ENCODE measurements at regions not wholly inside any gene's neighbourhood (a gene's known extent, or its start where the extent isn't known, plus 50 kb on each side); places are given as distances from the start of the nearest gene placed in this dataset.

DNA sequence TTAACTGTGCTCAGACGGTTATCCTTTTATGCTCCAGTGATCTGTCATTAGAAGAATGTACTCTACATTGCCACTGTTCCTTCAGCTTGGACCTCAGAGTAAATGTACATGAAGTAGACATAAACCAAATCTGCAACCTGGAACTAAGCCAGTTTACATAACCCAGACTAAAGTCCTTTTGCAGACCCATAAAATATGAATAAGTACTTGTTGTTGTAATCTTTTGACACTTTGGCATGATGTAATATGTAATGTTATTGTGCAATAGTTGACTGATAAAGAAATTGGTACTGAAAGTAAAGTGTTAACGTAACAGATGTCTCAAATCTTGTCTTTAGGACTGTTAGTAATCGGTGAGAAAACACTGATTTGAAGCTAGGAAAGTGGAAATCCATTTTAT is 115.8 kb upstream of the SORCS1 start:
- H3K9ac ChIP-seq (ENCODE audit: low read length), result no peak overlapping the region
- H3K27me3 ChIP-seq (replicated peaks; ENCODE audit: control insufficient read depth, insufficient read depth, low read length), result no peaks in the 10 kb centered on the region
- H3K9me3 ChIP-seq (ENCODE audit: control insufficient read depth, low read length), result no peaks in the 10 kb centered on the region
- H3K36me3 ChIP-seq (ENCODE audit: control insufficient read depth, insufficient read depth, low read length, severe bottlenecking), result no peaks in the 10 kb centered on the region
- H3K4me3 ChIP-seq (ENCODE audit: low read length), result no peak overlapping the region
- DNase-seq (ENCODE audit: low read depth), result no peak
- no peaks in the 10 kb centered on the region for H3K4me1 ChIP-seq (ENCODE audit: control insufficient read depth, insufficient read depth, low read length)

DNA sequence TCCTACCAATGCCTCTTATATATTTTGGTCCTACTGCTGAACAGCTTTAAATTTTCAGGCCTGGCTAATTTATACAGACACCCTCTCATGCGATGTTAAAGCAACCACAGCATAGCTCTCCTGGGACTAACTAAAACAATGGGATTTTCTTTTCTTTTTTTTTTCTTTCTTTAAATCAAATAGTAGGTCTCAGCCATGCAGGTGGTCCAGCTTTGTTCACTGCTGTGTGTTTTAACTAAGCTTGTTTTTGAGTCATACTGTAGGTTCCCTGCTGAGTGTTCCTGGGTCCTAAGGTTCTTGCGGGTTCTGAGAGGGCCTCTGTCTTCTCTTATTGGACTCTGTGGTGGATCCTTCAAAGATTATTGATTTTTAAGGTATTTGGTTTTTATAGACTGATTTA is 113.1 kb upstream of the SORCS1 start:
- Histone ChIP-seq H3K36me3 (ENCODE audit: control insufficient read depth, insufficient read depth, low read length, severe bottlenecking) (no peaks in the 10 kb centered on the region), H3K27me3 (replicated peaks; ENCODE audit: control insufficient read depth, insufficient read depth, low read length) (no peaks in the 10 kb centered on the region), H3K4me3 (ENCODE audit: low read length) (no peak overlapping the region), H3K9me3 (ENCODE audit: control insufficient read depth, low read length) (no peaks in the 10 kb centered on the region), H3K4me1 (ENCODE audit: control insufficient read depth, insufficient read depth, low read length) (no peaks in the 10 kb centered on the region), H3K9ac (ENCODE audit: low read length) (no peak overlapping the region)
- DNase-seq (ENCODE audit: low read depth), result no peak

DNA sequence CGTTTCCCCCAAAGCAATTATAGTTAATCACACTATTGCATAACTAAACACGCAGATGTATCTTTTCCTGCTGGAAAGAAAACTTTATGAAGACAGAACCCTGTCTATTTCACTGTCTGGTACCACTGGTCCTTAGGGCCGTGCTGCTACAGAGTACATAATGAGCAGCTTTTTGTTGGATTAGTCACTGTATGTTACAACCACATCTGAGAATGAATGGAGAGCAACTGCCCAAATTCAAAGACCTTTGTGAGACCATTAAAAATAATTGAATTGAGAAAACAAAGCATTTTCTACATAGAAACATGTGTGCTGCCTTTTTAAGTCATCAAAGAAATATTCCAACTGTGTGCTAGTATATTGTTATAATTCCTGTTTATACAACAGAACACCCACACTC is 111.3 kb upstream of the SORCS1 start:
- no peak overlapping the region for H3K9ac ChIP-seq (ENCODE audit: low read length)
- H3K27me3 ChIP-seq (replicated peaks; ENCODE audit: control insufficient read depth, insufficient read depth, low read length), result no peaks in the 10 kb centered on the region
- H3K36me3 ChIP-seq (ENCODE audit: control insufficient read depth, insufficient read depth, low read length, severe bottlenecking), result no peaks in the 10 kb centered on the region
- H3K4me1 ChIP-seq (ENCODE audit: control insufficient read depth, insufficient read depth, low read length), result no peaks in the 10 kb centered on the region
- H3K4me3 ChIP-seq (ENCODE audit: low read length), result no peak overlapping the region
- no peaks in the 10 kb centered on the region for H3K9me3 ChIP-seq (ENCODE audit: control insufficient read depth, low read length)
- no peak for DNase-seq (ENCODE audit: low read depth)

DNA sequence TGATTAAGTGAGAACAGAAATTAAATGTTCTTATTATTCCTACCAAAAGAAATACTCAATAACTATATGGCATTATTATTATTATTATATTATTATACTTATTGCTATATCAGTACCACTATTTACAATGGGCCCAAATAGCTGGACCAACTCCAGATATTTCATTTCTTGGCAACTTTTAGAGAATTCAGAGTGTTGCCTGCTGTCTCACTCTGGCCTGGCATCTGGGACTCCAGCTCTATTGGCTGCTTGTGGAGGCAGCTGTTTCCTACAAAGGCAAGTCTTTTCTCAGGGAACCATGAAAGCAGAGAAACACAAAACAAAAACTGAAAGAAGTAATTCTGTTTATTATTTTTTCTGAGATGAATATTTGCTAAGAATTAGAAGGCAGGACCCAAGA is 105.1 kb upstream of the SORCS1 start:
- no peaks in the 10 kb centered on the region for H3K9me3 ChIP-seq (ENCODE audit: control insufficient read depth, low read length)

DNA sequence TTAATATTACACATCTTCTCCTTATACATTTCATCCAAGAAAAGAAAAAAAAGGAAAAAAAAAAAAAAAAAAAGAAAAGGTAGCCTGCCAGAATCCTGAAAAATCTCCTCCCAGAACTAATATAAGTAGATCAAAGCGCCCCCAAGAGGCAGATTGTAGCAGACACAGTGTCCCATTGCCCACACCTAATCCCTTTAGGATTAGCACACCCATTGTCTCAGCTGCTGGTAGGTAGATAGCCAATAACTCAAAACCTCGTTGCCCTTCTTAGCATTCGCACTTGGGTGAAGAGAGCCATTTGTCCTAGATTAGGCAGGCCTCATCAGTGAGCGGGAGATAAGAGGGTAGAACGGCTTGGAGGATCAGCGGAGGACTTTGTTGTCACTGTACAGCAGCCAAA is 100.2 kb upstream of the SORCS1 start:
- H3K27me3 ChIP-seq (replicated peaks; ENCODE audit: control insufficient read depth, insufficient read depth, low read length), result no peaks in the 10 kb centered on the region
- H3K36me3 ChIP-seq (ENCODE audit: control insufficient read depth, insufficient read depth, low read length, severe bottlenecking), result no peaks in the 10 kb centered on the region
- no peak for DNase-seq (ENCODE audit: low read depth)
- H3K9me3 ChIP-seq (ENCODE audit: control insufficient read depth, low read length), result no peaks in the 10 kb centered on the region
- H3K4me3 ChIP-seq (ENCODE audit: low read length), result no peak overlapping the region
- H3K9ac ChIP-seq (ENCODE audit: low read length), result no peak overlapping the region
- peaks cover 3% of the 10 kb centered on the region for H3K4me1 ChIP-seq (ENCODE audit: control insufficient read depth, insufficient read depth, low read length)

More for the DNA sequence above, 105.1 kb upstream of the SORCS1 start:
- Histone ChIP-seq H3K27me3 (replicated peaks; ENCODE audit: control insufficient read depth, insufficient read depth, low read length) (no peaks in the 10 kb centered on the region), H3K36me3 (ENCODE audit: control insufficient read depth, insufficient read depth, low read length, severe bottlenecking) (no peaks in the 10 kb centered on the region), H3K4me3 (ENCODE audit: low read length) (no peak overlapping the region), H3K4me1 (ENCODE audit: control insufficient read depth, insufficient read depth, low read length) (peaks cover 3% of the 10 kb centered on the region), H3K9ac (ENCODE audit: low read length) (no peak overlapping the region)
- no peak for DNase-seq (ENCODE audit: low read depth)

DNA sequence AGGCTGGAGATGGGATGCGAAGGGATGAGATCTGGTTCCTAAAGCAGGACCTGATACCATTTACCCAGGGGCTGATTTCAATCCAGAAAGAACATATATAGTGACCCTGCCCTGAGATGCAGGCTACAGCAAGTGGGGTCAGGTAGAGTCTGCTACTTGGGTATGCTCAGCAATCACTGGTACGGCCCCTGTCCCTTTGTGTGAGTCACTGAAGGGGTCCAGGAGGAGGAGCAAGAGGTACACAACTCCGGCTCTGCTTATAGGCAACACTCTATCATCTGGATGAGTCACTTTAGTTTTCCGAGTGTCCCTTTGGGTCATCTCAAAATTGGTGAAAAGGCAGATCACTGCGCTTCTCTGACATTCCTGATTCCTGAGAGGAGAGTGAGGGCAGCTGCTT is 79.6 kb upstream of the SORCS1 start:
- Histone ChIP-seq H3K4me3 (ENCODE audit: low read length) (no peak overlapping the region), H3K9me3 (ENCODE audit: control insufficient read depth, low read length) (no peaks in the 10 kb centered on the region), H3K36me3 (ENCODE audit: control insufficient read depth, insufficient read depth, low read length, severe bottlenecking) (no peaks in the 10 kb centered on the region), H3K9ac (ENCODE audit: low read length) (no peak overlapping the region), H3K27me3 (replicated peaks; ENCODE audit: control insufficient read depth, insufficient read depth, low read length) (no peaks in the 10 kb centered on the region), H3K4me1 (ENCODE audit: control insufficient read depth, insufficient read depth, low read length) (no peaks in the 10 kb centered on the region)
- no peak for DNase-seq (ENCODE audit: low read depth)

DNA sequence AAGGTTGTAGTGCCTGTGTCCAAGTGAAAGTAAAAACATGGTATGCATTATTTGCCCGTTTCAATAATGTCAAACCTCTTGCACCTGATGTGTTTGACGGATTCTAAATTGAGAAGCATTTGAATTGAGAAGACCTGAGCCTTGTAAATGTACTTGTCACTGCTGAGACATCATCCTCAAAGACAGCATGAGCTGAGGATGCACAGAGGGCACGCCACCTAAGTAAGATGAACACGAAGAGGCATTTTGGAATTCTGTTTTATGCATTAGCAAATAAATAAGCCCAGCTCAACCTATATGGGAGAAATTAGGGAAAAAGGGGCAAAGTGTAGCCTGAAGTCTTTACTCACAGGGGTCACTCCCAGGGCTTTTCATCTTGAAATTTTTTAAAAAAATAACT is 73.8 kb upstream of the SORCS1 start:
- Histone ChIP-seq H3K4me3 (ENCODE audit: low read length) (no peak overlapping the region), H3K4me1 (ENCODE audit: control insufficient read depth, insufficient read depth, low read length) (no peaks in the 10 kb centered on the region)
- no peak for DNase-seq (ENCODE audit: low read depth)

DNA sequence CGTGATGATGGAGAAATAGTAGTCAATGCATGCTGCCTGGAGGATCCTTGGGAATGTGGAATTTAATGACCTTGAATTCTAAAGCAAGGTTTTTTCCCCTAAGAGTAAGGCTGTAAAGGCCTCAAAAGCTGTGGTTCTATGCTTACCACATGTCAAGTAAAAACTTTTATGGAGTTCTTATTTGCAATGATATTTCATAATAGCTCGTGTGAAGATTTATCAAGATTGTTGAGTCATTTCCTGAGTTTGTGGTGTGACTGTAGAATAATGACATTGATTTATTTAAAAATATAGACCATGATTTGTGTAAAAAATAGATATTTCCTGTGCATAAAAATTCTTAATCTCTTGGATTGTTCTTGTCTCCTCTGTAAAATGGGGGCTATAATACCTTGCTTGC is 67.5 kb upstream of the SORCS1 start:
- Histone ChIP-seq H3K4me3 (ENCODE audit: low read length) (no peak overlapping the region), H3K27me3 (replicated peaks; ENCODE audit: control insufficient read depth, insufficient read depth, low read length) (no peaks in the 10 kb centered on the region), H3K36me3 (ENCODE audit: control insufficient read depth, insufficient read depth, low read length, severe bottlenecking) (no peaks in the 10 kb centered on the region), H3K9ac (ENCODE audit: low read length) (no peak overlapping the region), H3K9me3 (ENCODE audit: control insufficient read depth, low read length) (peaks cover 3% of the 10 kb centered on the region), H3K4me1 (ENCODE audit: control insufficient read depth, insufficient read depth, low read length) (no peaks in the 10 kb centered on the region)
- DNase-seq (ENCODE audit: low read depth), result no peak

More for the DNA sequence above, 73.8 kb upstream of the SORCS1 start:
- H3K9ac ChIP-seq (ENCODE audit: low read length), result no peak overlapping the region
- H3K27me3 ChIP-seq (replicated peaks; ENCODE audit: control insufficient read depth, insufficient read depth, low read length), result no peaks in the 10 kb centered on the region
- no peaks in the 10 kb centered on the region for H3K36me3 ChIP-seq (ENCODE audit: control insufficient read depth, insufficient read depth, low read length, severe bottlenecking)
- no peaks in the 10 kb centered on the region for H3K9me3 ChIP-seq (ENCODE audit: control insufficient read depth, low read length)

DNA sequence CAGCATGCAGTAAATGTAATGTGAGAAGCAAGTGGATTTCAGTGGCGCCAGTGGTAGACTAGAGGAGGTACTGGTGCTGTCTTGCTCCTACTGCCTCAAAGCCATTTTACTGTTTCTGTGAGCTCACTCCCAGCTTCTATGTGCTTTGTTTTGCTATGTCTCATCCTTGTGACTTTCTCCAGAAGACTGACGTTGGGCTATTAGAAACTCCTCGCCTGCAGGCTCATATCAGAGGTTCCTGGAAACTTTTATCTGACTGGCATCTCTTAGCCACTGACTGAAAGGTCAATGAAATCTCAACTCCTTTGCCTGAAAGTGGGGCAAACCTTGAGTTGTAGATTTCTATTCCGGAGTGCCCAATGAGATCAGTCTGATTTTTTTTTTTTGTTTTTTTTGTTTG is 66.4 kb upstream of the SORCS1 start:
- no peaks in the 10 kb centered on the region for H3K4me1 ChIP-seq (ENCODE audit: control insufficient read depth, insufficient read depth, low read length)
- H3K27me3 ChIP-seq (replicated peaks; ENCODE audit: control insufficient read depth, insufficient read depth, low read length), result no peaks in the 10 kb centered on the region
- no peak overlapping the region for H3K4me3 ChIP-seq (ENCODE audit: low read length)
- peaks cover 3% of the 10 kb centered on the region for H3K9me3 ChIP-seq (ENCODE audit: control insufficient read depth, low read length)
- no peak for DNase-seq (ENCODE audit: low read depth)
- no peak overlapping the region for H3K9ac ChIP-seq (ENCODE audit: low read length)
- H3K36me3 ChIP-seq (ENCODE audit: control insufficient read depth, insufficient read depth, low read length, severe bottlenecking), result no peaks in the 10 kb centered on the region

DNA sequence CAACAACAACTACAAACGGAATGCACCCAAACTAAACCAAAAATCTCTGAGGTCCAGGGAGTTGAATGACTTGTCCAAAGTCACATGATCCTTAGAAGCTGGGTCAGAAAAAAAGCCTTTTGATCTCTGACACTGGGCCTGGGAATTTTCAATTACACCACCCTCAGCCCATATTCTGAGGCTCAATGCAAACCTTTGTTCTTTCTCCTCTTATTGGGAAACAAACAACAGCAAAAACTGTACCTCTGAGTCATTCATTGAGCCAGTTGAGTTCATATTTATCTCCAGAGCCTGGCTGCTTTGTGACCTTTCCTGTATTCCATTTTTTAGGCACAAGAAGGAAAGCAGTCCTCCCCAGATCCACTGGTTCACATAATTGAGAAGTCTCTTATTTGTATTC is 51.2 kb upstream of the SORCS1 start:
- no peak for DNase-seq (ENCODE audit: low read depth)
- no peaks in the 10 kb centered on the region for H3K36me3 ChIP-seq (ENCODE audit: control insufficient read depth, insufficient read depth, low read length, severe bottlenecking)
- no peaks in the 10 kb centered on the region for H3K9me3 ChIP-seq (ENCODE audit: control insufficient read depth, low read length)
- no peaks in the 10 kb centered on the region for H3K27me3 ChIP-seq (replicated peaks; ENCODE audit: control insufficient read depth, insufficient read depth, low read length)
- no peaks in the 10 kb centered on the region for H3K4me1 ChIP-seq (ENCODE audit: control insufficient read depth, insufficient read depth, low read length)
- no peak overlapping the region for H3K9ac ChIP-seq (ENCODE audit: low read length)
- no peak overlapping the region for H3K4me3 ChIP-seq (ENCODE audit: low read length)

All from adipocyte (in vitro differentiated cells).